ENCODE measurements at regions not wholly inside any gene's neighbourhood (a gene's known extent, or its start where the extent isn't known, plus 50 kb on each side); places are given as distances from the start of the nearest gene placed in this dataset.

GRCh38 chr1:214124281-214124805, 136.6 kb downstream of the PROX1 start:
- TF ChIP-seq PPARA (CRISPR knock-in tag; IDR thresholded peaks at IDR 0.05; ENCODE audit: borderline replicate concordance) (no peak), ZNF8 (CRISPR knock-in tag; IDR thresholded peaks at IDR 0.05) (no peak), BACH2 (CRISPR knock-in tag; IDR thresholded peaks at IDR 0.05; ENCODE audit: borderline replicate concordance) (no peak), ZFP30 (CRISPR knock-in tag; IDR thresholded peaks at IDR 0.05) (no peak), RARB (CRISPR knock-in tag; IDR thresholded peaks at IDR 0.05) (no peak), ZFP3 (CRISPR knock-in tag; IDR thresholded peaks at IDR 0.05) (no peak)

Data from SK-N-SH treated with all-trans-retinoic acid at 6 μM for 48 hours (cell line).